Esophagus squamous epithelium (tissue), 5 donors: ENCODE measurements at regions not wholly inside any gene's neighbourhood (a gene's known extent, or its start where the extent isn't known, plus 50 kb on each side); places are given as distances from the start of the nearest gene placed in this dataset.

Experiments
- DNase-seq: peaks from one replicate; lab custom pipeline; 2025; lab: John Stamatoyannopoulos, UW
- H3K27ac ChIP-seq, 4 donors: fragments of 200-600 bp; sonication (generic); one replicate each; pipeline ENCODE4 v1.5.1; 2016 to 2019; ENCODE audit warnings: mild to moderate bottlenecking in 1 of 4
- H3K27me3 ChIP-seq, 4 donors: fragments of 200-600 bp; sonication (generic); 1 replicate in 3 of 4; 2 replicates in 1 of 4; pipeline versions ENCODE4 v1.5.1 to v1.6.0; 2017 to 2021; ENCODE audit warnings: antibody characterized with exemption in 1 of 4
- H3K36me3 ChIP-seq, 3 donors: fragments of 200-600 bp; sonication (generic); one replicate each; pipeline ENCODE4 v1.5.1; 2016 to 2019
- H3K4me1 ChIP-seq, 3 donors: fragments of 200-600 bp; sonication (generic); one replicate each; pipeline ENCODE4 v1.5.1; 2017 to 2019
- H3K4me3 ChIP-seq, 4 donors: fragments of 200-600 bp; sonication (generic); 1 replicate in 3 of 4; 2 replicates in 1 of 4; pipeline ENCODE4 v1.5.1; 2016 to 2019; ENCODE audit warnings: mild to moderate bottlenecking in 2 of 4, moderate library complexity in 1 of 4
- H3K9me3 ChIP-seq, 3 donors: fragments of 200-600 bp; sonication (generic); one replicate each; pipeline ENCODE4 v1.5.1; 2016 to 2019
- CTCF ChIP-seq, 6 experiments: fragments of 450-650 bp in 4 of 6; fragments of 200-600 bp in 2 of 6; sonication (generic) in 2 of 6; IDR thresholded peaks; one replicate each; pipeline ENCODE4 v1.5.1; 2016 to 2019; ENCODE audit warnings: antibody characterized with exemption in 6 of 6, mild to moderate bottlenecking in 4 of 6, moderate library complexity in 4 of 6
- POLR2A ChIP-seq, 4 donors: fragments of 450-650 bp; IDR thresholded peaks; one replicate each; pipeline ENCODE4 v1.6.1; 2017; ENCODE audit warnings: antibody characterized with exemption in 4 of 4, mild to moderate bottlenecking in 4 of 4, moderate library complexity in 3 of 4
- WGBS, 2 donors: methylation state at CpG; one replicate each; pipeline ENCODE4 v1.1.5; 2018; 5-methylcytosine and 5-hydroxymethylcytosine counted together
- intact Hi-C: fragments of 100-400 bp; cut with DNase I; formaldehyde crosslinking; loops from one replicate; pipeline ENCODE4 v1.15.0; 2022
- donor health status: DM: yes; HTN: yes; CAD: no.

- TF ChIP-seq CTCF (IDR thresholded peaks at IDR 0.05): no peak
- TF ChIP-seq POLR2A (IDR thresholded peaks at IDR 0.05): no peak
- no peaks in the 10 kb centered on the region for H3K36me3 ChIP-seq
- no peak for DNase-seq
- peaks cover 0 to 56% (median 3%) of the 10 kb centered on the region in 3 donors for H3K4me1 ChIP-seq
- no peak overlapping the region for H3K4me3 ChIP-seq
- intact Hi-C loops: no loop called here
- no peaks in the 10 kb centered on the region for H3K9me3 ChIP-seq
- H3K27ac ChIP-seq: peak overlapping the region; percentile 72 to 90 (median 82)
- H3K27me3 ChIP-seq: no peaks in the 10 kb centered on the region
- WGBS, 2 donors: 23 to 35% methylated on average over 5 of the region's 5 CpGs
Observed at GRCh38 chr13:73335210-73335609, 276.4 kb downstream of the KLF5 start.

DNA sequence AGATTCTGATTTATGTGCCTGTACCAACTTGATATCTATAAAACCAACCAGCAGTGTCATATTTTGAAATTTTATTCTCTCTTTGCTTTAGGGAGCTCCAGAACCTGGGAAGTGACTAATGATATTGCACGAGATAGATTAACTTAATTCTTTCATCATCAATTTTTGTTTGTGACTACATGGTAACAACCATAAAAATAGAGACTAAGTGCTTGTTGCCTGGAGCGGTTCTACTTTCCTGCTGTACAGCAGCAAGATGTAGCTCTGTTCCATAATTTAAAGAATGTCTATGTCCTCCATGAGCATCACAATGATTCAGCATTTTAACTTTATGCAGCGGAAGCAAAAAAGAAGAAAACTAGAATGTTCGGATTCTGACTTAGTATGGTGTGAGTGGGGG is 275.6 kb downstream of the KLF5 start:
- TF ChIP-seq CTCF (IDR thresholded peaks at IDR 0.05) (no peak), POLR2A (IDR thresholded peaks at IDR 0.05) (no peak)
- DNase-seq: no peak
- Histone ChIP-seq H3K27ac (peak overlapping the region; percentile 70 to 90 (median 82)), H3K9me3 (no peaks in the 10 kb centered on the region), H3K36me3 (no peaks in the 10 kb centered on the region), H3K4me3 (no peak overlapping the region), H3K27me3 (no peaks in the 10 kb centered on the region), H3K4me1 (peaks cover 0 to 55% (median 3%) of the 10 kb centered on the region in 3 donors)
- 38 to 40% methylated on average over 4 of the region's 4 CpGs for WGBS, 2 donors
- intact Hi-C loops: no loop called here

- Histone ChIP-seq H3K27ac (no peak overlapping the region), H3K4me3 (no peak overlapping the region), H3K36me3 (no peaks in the 10 kb centered on the region), H3K27me3 (no peaks in the 10 kb centered on the region), H3K9me3 (no peaks in the 10 kb centered on the region), H3K4me1 (peaks cover 0 to 39% (median 3%) of the 10 kb centered on the region in 3 donors)
- no peak for DNase-seq
- TF ChIP-seq POLR2A (IDR thresholded peaks at IDR 0.05) (no peak), CTCF (IDR thresholded peaks at IDR 0.05) (no peak)
- intact Hi-C loops: no loop called here
- 55 to 59% methylated on average over 1 of the region's 1 CpG for WGBS, 2 donors
Observed at GRCh38 chr13:73331556-73331955, 272.8 kb downstream of the KLF5 start.

GRCh38 chr13:73329355-73329754 is 270.6 kb downstream of the KLF5 start:
- no peaks in the 10 kb centered on the region for H3K9me3 ChIP-seq
- no peak overlapping the region for H3K4me3 ChIP-seq
- H3K4me1 ChIP-seq: peaks cover 0 to 32% (median 3%) of the 10 kb centered on the region in 3 donors
- TF ChIP-seq POLR2A (IDR thresholded peaks at IDR 0.05) (no peak), CTCF (IDR thresholded peaks at IDR 0.05) (no peak)
- intact Hi-C loops: no loop called here
- no peaks in the 10 kb centered on the region for H3K27me3 ChIP-seq
- no peak for DNase-seq
- 86 to 88% methylated on average over 3 of the region's 3 CpGs for WGBS, 2 donors
- no peaks in the 10 kb centered on the region for H3K36me3 ChIP-seq
- H3K27ac ChIP-seq: no peak overlapping the region

GRCh38 chr13:73327579-73327978 is 268.8 kb downstream of the KLF5 start:
- H3K4me3 ChIP-seq: no peak overlapping the region
- intact Hi-C loops: no loop called here
- no peak for DNase-seq

More at GRCh38 chr13:73327579-73327978, 268.8 kb downstream of the KLF5 start:
- TF ChIP-seq CTCF (IDR thresholded peaks at IDR 0.05) (no peak), POLR2A (IDR thresholded peaks at IDR 0.05) (no peak)
- Histone ChIP-seq H3K4me1 (peaks cover 0 to 24% (median 0%) of the 10 kb centered on the region in 3 donors), H3K27ac (no peak overlapping the region), H3K27me3 (no peaks in the 10 kb centered on the region), H3K36me3 (no peaks in the 10 kb centered on the region), H3K9me3 (no peaks in the 10 kb centered on the region)
- 80 to 81% methylated on average over 4 of the region's 4 CpGs for WGBS, 2 donors
